ENCODE measurements at regions not wholly inside any gene's neighbourhood (a gene's known extent, or its start where the extent isn't known, plus 50 kb on each side); places are given as distances from the start of the nearest gene placed in this dataset.

- TF ChIP-seq CTCF (IDR thresholded peaks at IDR 0.05) = no peak
- no peak for TF ChIP-seq EP300 (IDR thresholded peaks at IDR 0.05)
- TF ChIP-seq POLR2A (IDR thresholded peaks at IDR 0.05) = no peak
- TF ChIP-seq POLR2AphosphoS5 (IDR thresholded peaks at IDR 0.05) = no peak
Measured at GRCh38 chr1:93735722-93736121, 54.1 kb upstream of the BCAR3 start.
